ENCODE measurements at regions not wholly inside any gene's neighbourhood (a gene's known extent, or its start where the extent isn't known, plus 50 kb on each side); places are given as distances from the start of the nearest gene placed in this dataset.

- TF ChIP-seq EZH2phosphoT487 (IDR thresholded peaks at IDR 0.05; ENCODE audit: borderline replicate concordance, low read length) (no peak), EZH2 (IDR thresholded peaks at IDR 0.05; ENCODE audit: low read length, unreplicated experiment) (no peak)
- TF ChIP-seq, protein P1, sequence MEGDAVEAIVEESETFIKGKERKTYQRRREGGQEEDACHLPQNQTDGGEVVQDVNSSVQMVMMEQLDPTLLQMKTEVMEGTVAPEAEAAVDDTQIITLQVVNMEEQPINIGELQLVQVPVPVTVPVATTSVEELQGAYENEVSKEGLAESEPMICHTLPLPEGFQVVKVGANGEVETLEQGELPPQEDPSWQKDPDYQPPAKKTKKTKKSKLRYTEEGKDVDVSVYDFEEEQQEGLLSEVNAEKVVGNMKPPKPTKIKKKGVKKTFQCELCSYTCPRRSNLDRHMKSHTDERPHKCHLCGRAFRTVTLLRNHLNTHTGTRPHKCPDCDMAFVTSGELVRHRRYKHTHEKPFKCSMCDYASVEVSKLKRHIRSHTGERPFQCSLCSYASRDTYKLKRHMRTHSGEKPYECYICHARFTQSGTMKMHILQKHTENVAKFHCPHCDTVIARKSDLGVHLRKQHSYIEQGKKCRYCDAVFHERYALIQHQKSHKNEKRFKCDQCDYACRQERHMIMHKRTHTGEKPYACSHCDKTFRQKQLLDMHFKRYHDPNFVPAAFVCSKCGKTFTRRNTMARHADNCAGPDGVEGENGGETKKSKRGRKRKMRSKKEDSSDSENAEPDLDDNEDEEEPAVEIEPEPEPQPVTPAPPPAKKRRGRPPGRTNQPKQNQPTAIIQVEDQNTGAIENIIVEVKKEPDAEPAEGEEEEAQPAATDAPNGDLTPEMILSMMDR (conservative IDR thresholded peaks at IDR 0.05; ENCODE audit: low read depth, low read length), result no peak
Measured at GRCh38 chr9:14435871-14436270, 121.9 kb upstream of the NFIB start.

Data from PC-3 (cell line).